ENCODE measurements at regions not wholly inside any gene's neighbourhood (a gene's known extent, or its start where the extent isn't known, plus 50 kb on each side); places are given as distances from the start of the nearest gene placed in this dataset.

DNA sequence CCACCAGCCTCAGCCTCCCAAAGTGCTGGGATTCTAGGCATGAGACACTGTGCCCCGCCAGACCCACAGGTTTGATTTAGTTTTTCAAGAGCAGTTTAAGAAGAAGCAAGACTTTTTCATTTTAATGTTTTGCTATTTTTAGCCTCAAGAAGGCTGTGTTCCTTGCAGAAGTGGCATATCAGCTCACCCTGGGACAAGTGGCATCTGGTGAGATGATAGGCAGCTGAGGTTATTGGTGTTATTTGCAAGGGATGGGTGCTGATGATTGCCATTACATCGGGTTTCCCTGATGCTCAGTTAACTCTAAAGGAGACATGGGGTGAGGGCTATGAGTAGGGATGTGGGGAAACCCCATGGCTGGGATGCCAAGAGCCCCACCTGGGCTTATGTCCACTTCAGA lies 120.4 kb downstream of the MXRA5 start:
- WGBS (ENCODE audit: low lambda C conversion rate) = 0% methylated on average over 1 of the region's 2 CpGs
- ChIA-PET POLR2A (no interaction called here), CTCF (ENCODE audit: low intra/inter-chr PET ratio, low total read pairs) (no interaction called here)
- Histone ChIP-seq H3K36me3 (replicated peaks in 1 of 2; ENCODE audit: control insufficient read depth in 1 of 2, insufficient read depth in 2 of 2, low read length in 2 of 2) (no peaks in the 10 kb centered on the region), H3K4me2 (ENCODE audit: low read depth, low read length) (no peak overlapping the region), H3K9ac (ENCODE audit: insufficient read depth, low read depth, low read length) (no peak overlapping the region), H3K4me3 (replicated peaks in 1 of 3; ENCODE audit: insufficient read depth in 1 of 3, low read depth in 2 of 3, low read length in 3 of 3) (no peak overlapping the region), H3K27me3 (ENCODE audit: control insufficient read depth in 1 of 2, insufficient read depth in 2 of 2, low read length in 2 of 2) (peaks cover 0 to 3% of the 10 kb centered on the region in 2 experiments; a peak in 1 of 5 replicates), H3K79me2 (ENCODE audit: insufficient read depth, low read length) (no peaks in the 10 kb centered on the region), H4K20me1 (ENCODE audit: insufficient read depth, low read length) (no peaks in the 10 kb centered on the region), H3K9me3 (ENCODE audit: low read length) (no peaks in the 10 kb centered on the region), H2AFZ (ENCODE audit: low read length) (no peak overlapping the region), H3K27ac (ENCODE audit: extremely low read length, insufficient read depth, low read length) (no peak overlapping the region), H3K4me1 (ENCODE audit: insufficient read depth, low read length) (no peaks in the 10 kb centered on the region)
- intact Hi-C loops (cut with micrococcal nuclease; ENCODE audit: unreplicated experiment) = no loop called here
- TF ChIP-seq PAXIP1 (CRISPR knock-in tag; conservative IDR thresholded peaks at IDR 0.05) (no peak), ZNF644 (CRISPR knock-in tag; IDR thresholded peaks at IDR 0.05; ENCODE audit: low read depth) (no peak), CCDC6 (CRISPR knock-in tag; IDR thresholded peaks at IDR 0.05) (no peak), ZNF720 (CRISPR knock-in tag; IDR thresholded peaks at IDR 0.05) (no peak), SIX1 (CRISPR knock-in tag; IDR thresholded peaks at IDR 0.05; ENCODE audit: borderline replicate concordance) (no peak), SMC3 (IDR thresholded peaks at IDR 0.05; ENCODE audit: low read length) (no peak), ISX (CRISPR knock-in tag; conservative IDR thresholded peaks at IDR 0.05) (no peak), SALL1 (CRISPR knock-in tag; IDR thresholded peaks at IDR 0.05) (no peak), SPEN (CRISPR knock-in tag; IDR thresholded peaks at IDR 0.05; ENCODE audit: low read depth) (no peak), MXD1 (CRISPR knock-in tag; IDR thresholded peaks at IDR 0.05) (no peak), POLR2AphosphoS5 (IDR thresholded peaks at IDR 0.05; ENCODE audit: low read depth, low read length) (no peak), YEATS4 (CRISPR knock-in tag; IDR thresholded peaks at IDR 0.05; ENCODE audit: borderline replicate concordance) (no peak), CTCF (CRISPR knock-in tag; IDR thresholded peaks at IDR 0.05) (no peak)
- no peak for ATAC-seq
- BruUV-seq (replicated peaks) = no TSS peak
- in situ Hi-C loops (cut with HindIII; ENCODE audit: extremely low pct_ligation_motif_present, low pct_unique_long_range_greater_than_20kb) = no loop called here
- FAIRE-seq = no peak
- DNase-seq (ENCODE audit: low spot score) = no peak
